LHCN-M2 (cell line): ENCODE measurements at regions not wholly inside any gene's neighbourhood (a gene's known extent, or its start where the extent isn't known, plus 50 kb on each side); places are given as distances from the start of the nearest gene placed in this dataset.
"Not testable (repeated sequence)": the region's sequence is repeated elsewhere in the genome, so short reads cannot be mapped to it uniquely, and the experiment has no call there.

Source experiments
- DNase-seq: peaks from one replicate; pipeline ENCODE4 v3.0.0-alpha.2; 2012; ENCODE audit warnings: low read depth

- DNase-seq = peak; percentile 49
These were observed 67.7 kb downstream of the SMIM20 start for GRCh38 chr4:25981749-25982148.

GRCh38 chr4:25982962-25983361 lies 68.9 kb downstream of the SMIM20 start:
- DNase-seq = no peak

GRCh38 chr4:25984266-25984665 lies 70.2 kb downstream of the SMIM20 start:
- DNase-seq = no peak

- no peak for DNase-seq
These were observed 70.8 kb downstream of the SMIM20 start for GRCh38 chr4:25984796-25985195.

- no peak for DNase-seq
These were observed 72.8 kb downstream of the SMIM20 start for GRCh38 chr4:25986807-25987206.

GRCh38 chr4:25991340-25991739 lies 77.3 kb downstream of the SMIM20 start:
- DNase-seq = no peak

- peak; percentile 83 for DNase-seq
These were observed 79.6 kb downstream of the SMIM20 start for GRCh38 chr4:25993395-25994185.

GRCh38 chr4:25994577-25994976 lies 80.6 kb downstream of the SMIM20 start:
- DNase-seq = peak; percentile 82

- DNase-seq = peak; percentile 24
These were observed 86.4 kb downstream of the SMIM20 start for GRCh38 chr4:26000274-26000950.

GRCh38 chr4:26001413-26001812 lies 87.4 kb downstream of the SMIM20 start:
- no peak for DNase-seq

- DNase-seq = no peak
These were observed 87.8 kb downstream of the SMIM20 start for GRCh38 chr4:26001816-26002215.

GRCh38 chr4:26003056-26003455 lies 89.0 kb downstream of the SMIM20 start:
- no peak for DNase-seq

GRCh38 chr4:26004290-26004689 lies 90.3 kb downstream of the SMIM20 start:
- no peak for DNase-seq

- DNase-seq = no peak
These were observed 91.7 kb downstream of the SMIM20 start for GRCh38 chr4:26005764-26006163.

GRCh38 chr4:26008737-26009136 lies 94.7 kb downstream of the SMIM20 start:
- DNase-seq = no peak

- DNase-seq = no peak
These were observed 95.5 kb downstream of the SMIM20 start for GRCh38 chr4:26009502-26009901.

GRCh38 chr4:26010304-26010703 lies 96.3 kb downstream of the SMIM20 start:
- DNase-seq = no peak

- no peak for DNase-seq
These were observed 99.6 kb downstream of the SMIM20 start for GRCh38 chr4:26013629-26014028.

GRCh38 chr4:26015133-26015651 lies 101.2 kb downstream of the SMIM20 start:
- peak; percentile 81 for DNase-seq

GRCh38 chr4:26015906-26016305 lies 101.9 kb downstream of the SMIM20 start:
- no peak for DNase-seq

- DNase-seq = no peak
These were observed 103.5 kb downstream of the SMIM20 start for GRCh38 chr4:26017531-26017930.

GRCh38 chr4:26017961-26018700 lies 104.1 kb downstream of the SMIM20 start:
- not testable (repeated sequence) for DNase-seq
